Parathyroid adenoma (tissue), 2 donors: ENCODE measurements at regions not wholly inside any gene's neighbourhood (a gene's known extent, or its start where the extent isn't known, plus 50 kb on each side); places are given as distances from the start of the nearest gene placed in this dataset.
"Not testable (repeated sequence)": the region's sequence is repeated elsewhere in the genome, so short reads cannot be mapped to it uniquely, and the experiment has no call there.

Experiments
- H2AFZ ChIP-seq: fragments of 300-600 bp; sonication (generic); one replicate; pipeline ENCODE4 v1.7.0; 2017; ENCODE audit warnings: antibody characterized with exemption, mild to moderate bottlenecking
- H3K27ac ChIP-seq: fragments of 300-600 bp; sonication (generic); one replicate; pipeline ENCODE4 v1.7.0; 2017
- H3K27me3 ChIP-seq: fragments of 300-600 bp; sonication (generic); one replicate; pipeline ENCODE4 v1.7.0; 2017; ENCODE audit warnings: low read length; ENCODE audit not compliant: control insufficient read depth, insufficient read depth
- H3K36me3 ChIP-seq: fragments of 300-600 bp; sonication (generic); one replicate; pipeline ENCODE4 v1.7.0; 2017; ENCODE audit warnings: low read length; ENCODE audit not compliant: control insufficient read depth, insufficient read depth
- H3K4me1 ChIP-seq: fragments of 300-600 bp; sonication (generic); one replicate; pipeline ENCODE4 v1.7.0; 2017; ENCODE audit warnings: control low read depth
- H3K4me2 ChIP-seq: fragments of 300-600 bp; sonication (generic); one replicate; pipeline ENCODE4 v1.7.0; 2017; ENCODE audit warnings: low read length
- H3K4me3 ChIP-seq: fragments of 300-600 bp; sonication (generic); one replicate; pipeline ENCODE4 v1.7.0; 2017; ENCODE audit warnings: low read depth, low read length
- H3K79me2 ChIP-seq: fragments of 300-600 bp; sonication (generic); one replicate; pipeline ENCODE4 v1.7.0; 2017; ENCODE audit warnings: control low read depth
- H3K9ac ChIP-seq: fragments of 300-600 bp; sonication (generic); one replicate; pipeline ENCODE4 v1.7.0; 2017; ENCODE audit warnings: mild to moderate bottlenecking
- H3K9me3 ChIP-seq: fragments of 300-600 bp; sonication (generic); one replicate; pipeline ENCODE4 v1.7.0; 2017; ENCODE audit warnings: low read length; ENCODE audit not compliant: control insufficient read depth
- TF ChIP-seq, protein P1 (sequence below): fragments of 300-600 bp; sonication (generic); IDR thresholded peaks from one replicate; pipeline ENCODE4 v1.7.0; 2017; ENCODE audit warnings: antibody characterized with exemption, mild to moderate bottlenecking
- donor health status: primary hyperparathyroidism.

DNA sequence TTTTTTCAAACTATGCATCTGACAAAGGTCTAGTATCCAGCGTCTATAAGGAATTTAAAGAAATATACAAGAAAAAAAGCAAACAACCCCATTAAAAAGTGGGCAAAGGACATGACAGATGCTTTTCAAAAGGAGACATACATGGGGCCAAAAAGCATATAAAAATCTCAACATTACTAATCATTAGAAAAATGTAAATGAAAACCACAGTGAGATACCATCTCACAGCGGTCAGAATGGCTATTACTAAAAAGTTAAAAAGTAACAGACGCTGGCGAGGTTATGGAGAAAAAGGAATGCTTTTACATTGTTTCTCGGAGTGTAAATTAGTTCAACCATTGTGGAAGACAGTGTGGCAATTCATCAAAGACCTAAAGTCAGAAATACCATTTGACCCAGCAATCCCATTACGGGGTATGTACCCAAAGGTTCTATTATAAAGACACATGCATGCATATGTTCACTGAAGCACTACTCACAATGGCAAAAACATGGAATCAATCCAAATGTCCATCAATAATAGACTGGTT is 643.1 kb upstream of the LRRTM1 start:
- H2AFZ ChIP-seq, result no peak overlapping the region
- no peak overlapping the region for H3K4me2 ChIP-seq
- no peaks in the 10 kb centered on the region for H3K4me1 ChIP-seq

DNA sequence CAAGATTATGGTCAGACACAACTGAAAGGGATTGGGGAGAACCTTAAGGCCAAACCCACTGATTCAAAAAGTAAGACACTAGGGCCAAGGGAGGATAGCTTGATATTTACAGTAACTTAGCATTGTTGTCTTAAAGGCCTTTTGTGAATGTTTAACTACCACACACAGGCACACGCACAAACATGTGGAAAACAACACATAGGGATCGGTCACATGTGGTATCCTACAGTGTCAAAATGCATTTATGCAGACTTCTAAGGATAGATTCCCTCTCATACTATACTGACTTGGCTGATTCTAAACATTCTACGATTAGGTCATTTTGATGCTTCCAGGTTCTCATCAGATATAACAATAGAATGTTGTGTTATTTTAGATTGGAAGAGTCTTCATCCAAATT is 638.9 kb upstream of the LRRTM1 start:
- H3K4me3 ChIP-seq, result no peak overlapping the region
- H3K27ac ChIP-seq, result no peak overlapping the region
- H3K4me1 ChIP-seq, result no peaks in the 10 kb centered on the region
- H3K36me3 ChIP-seq, result no peaks in the 10 kb centered on the region
- TF ChIP-seq, protein P1, sequence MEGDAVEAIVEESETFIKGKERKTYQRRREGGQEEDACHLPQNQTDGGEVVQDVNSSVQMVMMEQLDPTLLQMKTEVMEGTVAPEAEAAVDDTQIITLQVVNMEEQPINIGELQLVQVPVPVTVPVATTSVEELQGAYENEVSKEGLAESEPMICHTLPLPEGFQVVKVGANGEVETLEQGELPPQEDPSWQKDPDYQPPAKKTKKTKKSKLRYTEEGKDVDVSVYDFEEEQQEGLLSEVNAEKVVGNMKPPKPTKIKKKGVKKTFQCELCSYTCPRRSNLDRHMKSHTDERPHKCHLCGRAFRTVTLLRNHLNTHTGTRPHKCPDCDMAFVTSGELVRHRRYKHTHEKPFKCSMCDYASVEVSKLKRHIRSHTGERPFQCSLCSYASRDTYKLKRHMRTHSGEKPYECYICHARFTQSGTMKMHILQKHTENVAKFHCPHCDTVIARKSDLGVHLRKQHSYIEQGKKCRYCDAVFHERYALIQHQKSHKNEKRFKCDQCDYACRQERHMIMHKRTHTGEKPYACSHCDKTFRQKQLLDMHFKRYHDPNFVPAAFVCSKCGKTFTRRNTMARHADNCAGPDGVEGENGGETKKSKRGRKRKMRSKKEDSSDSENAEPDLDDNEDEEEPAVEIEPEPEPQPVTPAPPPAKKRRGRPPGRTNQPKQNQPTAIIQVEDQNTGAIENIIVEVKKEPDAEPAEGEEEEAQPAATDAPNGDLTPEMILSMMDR, result no peak
- H3K9me3 ChIP-seq, result no peaks in the 10 kb centered on the region
- no peaks in the 10 kb centered on the region for H3K79me2 ChIP-seq
- H3K27me3 ChIP-seq, result no peaks in the 10 kb centered on the region
- no peak overlapping the region for H2AFZ ChIP-seq
- H3K4me2 ChIP-seq, result no peak overlapping the region
- H3K9ac ChIP-seq, result no peak overlapping the region

More for the DNA sequence above, 643.1 kb upstream of the LRRTM1 start:
- TF ChIP-seq, protein P1, result no peak
- H3K4me3 ChIP-seq, result no peak overlapping the region
- H3K79me2 ChIP-seq, result no peaks in the 10 kb centered on the region
- no peak overlapping the region for H3K27ac ChIP-seq
- no peaks in the 10 kb centered on the region for H3K9me3 ChIP-seq
- no peaks in the 10 kb centered on the region for H3K36me3 ChIP-seq
- no peaks in the 10 kb centered on the region for H3K27me3 ChIP-seq
- no peak overlapping the region for H3K9ac ChIP-seq

DNA sequence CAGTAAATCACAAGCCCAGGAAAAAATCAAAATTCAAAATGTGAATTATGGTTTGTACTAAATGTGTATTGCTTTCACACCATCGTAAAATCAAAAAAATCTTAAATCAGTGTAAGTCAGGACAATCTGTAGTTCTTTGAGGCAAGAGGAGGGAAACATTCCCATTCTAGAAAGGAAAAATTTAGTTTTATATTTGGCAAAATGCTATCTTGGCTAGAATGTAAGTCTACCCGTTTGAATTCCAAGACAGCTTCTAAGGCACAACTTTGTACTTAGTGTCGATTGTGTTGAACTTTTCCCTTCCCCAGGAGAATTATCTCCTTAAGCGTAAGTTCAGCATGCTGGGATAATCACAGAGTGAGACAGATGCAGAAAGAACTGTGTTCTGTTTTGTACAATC is 638.2 kb upstream of the LRRTM1 start:
- no peak overlapping the region for H3K27ac ChIP-seq
- H3K36me3 ChIP-seq, result no peaks in the 10 kb centered on the region
- H3K9ac ChIP-seq, result no peak overlapping the region
- H3K4me1 ChIP-seq, result no peaks in the 10 kb centered on the region
- no peaks in the 10 kb centered on the region for H3K9me3 ChIP-seq
- H3K79me2 ChIP-seq, result no peaks in the 10 kb centered on the region
- H3K4me2 ChIP-seq, result no peak overlapping the region
- H3K4me3 ChIP-seq, result no peak overlapping the region
- TF ChIP-seq, protein P1, result no peak
- no peaks in the 10 kb centered on the region for H3K27me3 ChIP-seq
- H2AFZ ChIP-seq, result no peak overlapping the region

DNA sequence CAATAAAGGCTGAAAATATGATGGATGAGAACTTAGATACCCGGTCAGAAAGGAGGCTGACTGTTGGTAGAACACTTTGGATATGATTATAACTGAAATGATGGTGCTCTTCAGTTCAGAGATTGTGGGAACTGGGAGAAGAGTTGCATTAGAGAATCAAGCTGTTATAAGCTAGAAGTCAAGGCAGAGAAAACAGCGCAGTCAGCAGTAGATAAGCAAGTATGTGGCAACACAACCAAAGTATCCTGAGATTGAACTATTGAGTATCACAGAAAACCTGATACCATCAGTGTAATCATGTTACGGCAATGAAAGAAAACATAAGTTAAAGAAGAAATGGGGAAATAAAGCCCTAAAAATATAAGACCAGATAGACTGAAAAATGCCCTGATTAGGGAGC is 633.9 kb upstream of the LRRTM1 start:
- no peak overlapping the region for H3K9ac ChIP-seq
- H3K4me2 ChIP-seq, result no peak overlapping the region
- no peaks in the 10 kb centered on the region for H3K36me3 ChIP-seq
- TF ChIP-seq, protein P1, result no peak
- no peak overlapping the region for H3K4me3 ChIP-seq
- no peak overlapping the region for H3K27ac ChIP-seq
- no peaks in the 10 kb centered on the region for H3K27me3 ChIP-seq
- H3K4me1 ChIP-seq, result no peaks in the 10 kb centered on the region
- H2AFZ ChIP-seq, result no peak overlapping the region
- H3K79me2 ChIP-seq, result no peaks in the 10 kb centered on the region
- H3K9me3 ChIP-seq, result no peaks in the 10 kb centered on the region

DNA sequence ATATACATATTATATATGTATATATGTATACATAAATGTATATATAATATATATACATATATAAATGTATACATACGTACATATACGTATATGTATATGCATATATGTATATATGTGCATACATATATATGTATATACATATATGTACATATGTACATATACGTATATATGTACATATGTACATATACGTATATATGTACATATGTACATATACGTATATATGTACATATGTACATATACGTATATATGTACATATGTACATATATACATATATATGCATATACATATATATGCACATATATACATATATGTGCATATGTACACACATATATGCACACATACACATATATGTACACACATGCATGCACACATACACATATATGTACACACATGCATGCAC is 627.3 kb upstream of the LRRTM1 start:
- H3K36me3 ChIP-seq, H3K79me2 ChIP-seq, H3K27ac ChIP-seq, H3K4me2 ChIP-seq, H3K4me1 ChIP-seq, H3K27me3 ChIP-seq, H3K9me3 ChIP-seq, H3K4me3 ChIP-seq, H2AFZ ChIP-seq, H3K9ac ChIP-seq: not testable (repeated sequence)
